Mesothelial cell of epicardium (in vitro differentiated cells): ENCODE measurements at regions not wholly inside any gene's neighbourhood (a gene's known extent, or its start where the extent isn't known, plus 50 kb on each side); places are given as distances from the start of the nearest gene placed in this dataset.

Source experiments
- DNase-seq, 2 experiments: peaks; one replicate each; pipeline ENCODE4 v3.0.0; 2021; ENCODE audit warnings: low spot score in 2 of 2; ENCODE audit not compliant: unreplicated experiment in 2 of 2
- H3K27ac Mint-ChIP-seq: 2 replicates; pipeline ENCODE4 v1.8.0; 2021; ENCODE audit warnings: mixed read lengths
- H3K27me3 Mint-ChIP-seq: 2 replicates; pipeline ENCODE4 v1.8.0; 2021; ENCODE audit warnings: low read depth, mixed read lengths
- H3K36me3 Mint-ChIP-seq: 2 replicates; pipeline ENCODE4 v1.8.0; 2021; ENCODE audit warnings: mixed read lengths
- H3K4me1 Mint-ChIP-seq: 2 replicates; pipeline ENCODE4 v1.8.0; 2021; ENCODE audit warnings: mixed read lengths
- H3K4me3 Mint-ChIP-seq: 2 replicates; pipeline ENCODE4 v1.8.0; 2021; ENCODE audit warnings: mild to moderate bottlenecking, moderate library complexity, mixed read lengths
- H3K9me3 Mint-ChIP-seq: 2 replicates; pipeline ENCODE4 v1.8.0; 2021; ENCODE audit warnings: mixed read lengths
- CTCF ChIP-seq: fragments of 200-600 bp; sonication (generic); IDR thresholded peaks from one replicate; pipeline ENCODE4 v1.5.0; 2021; ENCODE audit warnings: antibody characterized with exemption; ENCODE audit not compliant: unreplicated experiment

GRCh38 chr2:187799601-187800000 lies 245.4 kb upstream of the TFPI start:
- Mint-ChIP-seq H3K4me1 (no peaks in the 10 kb centered on the region), H3K27me3 (no peaks in the 10 kb centered on the region), H3K27ac (no peak overlapping the region), H3K9me3 (peaks cover 45% of the 10 kb centered on the region), H3K4me3 (no peak overlapping the region), H3K36me3 (peaks cover 2% of the 10 kb centered on the region)
- no peak for DNase-seq
- no peak for TF ChIP-seq CTCF

GRCh38 chr2:187803816-187804215 lies 249.6 kb upstream of the TFPI start:
- H3K9me3 Mint-ChIP-seq = peaks cover 26% of the 10 kb centered on the region
- H3K36me3 Mint-ChIP-seq = peaks cover 6% of the 10 kb centered on the region
- no peaks in the 10 kb centered on the region for H3K27me3 Mint-ChIP-seq
- H3K4me3 Mint-ChIP-seq = no peak overlapping the region
- no peaks in the 10 kb centered on the region for H3K4me1 Mint-ChIP-seq
- H3K27ac Mint-ChIP-seq = no peak overlapping the region
- no peak for TF ChIP-seq CTCF
- no peak for DNase-seq

- H3K4me3 Mint-ChIP-seq = no peak overlapping the region
- no peaks in the 10 kb centered on the region for H3K27me3 Mint-ChIP-seq
- H3K9me3 Mint-ChIP-seq = peaks cover 30% of the 10 kb centered on the region
- no peaks in the 10 kb centered on the region for H3K4me1 Mint-ChIP-seq
- no peaks in the 10 kb centered on the region for H3K36me3 Mint-ChIP-seq
- TF ChIP-seq CTCF = no peak
- DNase-seq = no peak
- H3K27ac Mint-ChIP-seq = no peak overlapping the region
Observed at GRCh38 chr2:187815113-187815512, 260.9 kb upstream of the TFPI start.

GRCh38 chr2:187819624-187820023 lies 265.4 kb upstream of the TFPI start:
- Mint-ChIP-seq H3K27ac (no peak overlapping the region), H3K36me3 (no peaks in the 10 kb centered on the region), H3K27me3 (no peaks in the 10 kb centered on the region), H3K4me1 (no peaks in the 10 kb centered on the region), H3K9me3 (peaks cover 8% of the 10 kb centered on the region), H3K4me3 (no peak overlapping the region)
- DNase-seq = no peak
- TF ChIP-seq CTCF = no peak

GRCh38 chr2:187825108-187825507 lies 270.9 kb upstream of the TFPI start:
- Mint-ChIP-seq H3K36me3 (no peaks in the 10 kb centered on the region), H3K9me3 (peaks cover 14% of the 10 kb centered on the region), H3K4me1 (peaks cover 1% of the 10 kb centered on the region), H3K27me3 (no peaks in the 10 kb centered on the region), H3K27ac (no peak overlapping the region), H3K4me3 (no peak overlapping the region)
- TF ChIP-seq CTCF = no peak
- no peak for DNase-seq

GRCh38 chr2:187826023-187826422 lies 271.8 kb upstream of the TFPI start:
- H3K4me3 Mint-ChIP-seq = no peak overlapping the region
- TF ChIP-seq CTCF = no peak
- DNase-seq = no peak
- peaks cover 1% of the 10 kb centered on the region for H3K4me1 Mint-ChIP-seq
- no peak overlapping the region for H3K27ac Mint-ChIP-seq
- no peaks in the 10 kb centered on the region for H3K27me3 Mint-ChIP-seq
- peaks cover 14% of the 10 kb centered on the region for H3K9me3 Mint-ChIP-seq
- H3K36me3 Mint-ChIP-seq = no peaks in the 10 kb centered on the region
